ENCODE measurements at regions not wholly inside any gene's neighbourhood (a gene's known extent, or its start where the extent isn't known, plus 50 kb on each side); places are given as distances from the start of the nearest gene placed in this dataset.

DNA sequence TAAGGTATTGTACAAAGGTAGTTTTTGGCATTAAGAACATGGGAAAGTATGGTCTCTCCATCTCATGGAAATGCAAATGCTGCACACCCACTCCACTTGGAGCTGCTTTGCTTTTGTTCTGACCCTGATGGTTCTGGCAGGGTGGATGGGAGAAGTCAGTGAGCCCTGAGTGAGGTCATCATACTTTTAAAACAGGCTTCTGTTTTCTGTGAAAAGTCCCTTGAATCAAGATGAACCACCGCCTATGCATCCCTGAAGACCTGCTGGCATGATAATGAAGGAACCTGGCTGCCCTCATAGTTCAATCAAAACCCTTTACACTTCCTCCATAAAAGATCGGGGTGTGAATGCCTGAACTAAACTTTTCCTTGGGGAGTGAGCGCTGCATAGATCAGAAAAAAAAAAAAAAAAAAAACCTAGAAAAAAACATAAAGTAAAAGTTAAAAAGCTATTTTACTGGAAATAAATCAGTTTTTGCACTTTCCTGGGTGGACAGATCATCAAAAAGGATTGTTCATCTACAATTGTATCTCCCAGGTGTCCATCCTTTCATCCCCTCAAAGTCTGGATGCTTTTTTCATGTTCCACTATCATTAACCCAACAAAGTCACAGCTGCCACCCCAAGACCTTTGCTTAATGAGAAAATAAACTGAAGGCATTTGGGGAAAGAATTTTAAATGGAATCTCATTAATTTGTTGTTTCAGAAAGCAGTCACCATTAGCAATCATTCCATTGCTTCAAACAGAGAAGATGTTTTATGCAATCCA, 728.1 kb upstream of the DDX18 start:
- no peak for DNase-seq

- DNase-seq: no peak
These were observed 727.6 kb upstream of the DDX18 start for GRCh38 chr2:117086943-117087250.

DNA sequence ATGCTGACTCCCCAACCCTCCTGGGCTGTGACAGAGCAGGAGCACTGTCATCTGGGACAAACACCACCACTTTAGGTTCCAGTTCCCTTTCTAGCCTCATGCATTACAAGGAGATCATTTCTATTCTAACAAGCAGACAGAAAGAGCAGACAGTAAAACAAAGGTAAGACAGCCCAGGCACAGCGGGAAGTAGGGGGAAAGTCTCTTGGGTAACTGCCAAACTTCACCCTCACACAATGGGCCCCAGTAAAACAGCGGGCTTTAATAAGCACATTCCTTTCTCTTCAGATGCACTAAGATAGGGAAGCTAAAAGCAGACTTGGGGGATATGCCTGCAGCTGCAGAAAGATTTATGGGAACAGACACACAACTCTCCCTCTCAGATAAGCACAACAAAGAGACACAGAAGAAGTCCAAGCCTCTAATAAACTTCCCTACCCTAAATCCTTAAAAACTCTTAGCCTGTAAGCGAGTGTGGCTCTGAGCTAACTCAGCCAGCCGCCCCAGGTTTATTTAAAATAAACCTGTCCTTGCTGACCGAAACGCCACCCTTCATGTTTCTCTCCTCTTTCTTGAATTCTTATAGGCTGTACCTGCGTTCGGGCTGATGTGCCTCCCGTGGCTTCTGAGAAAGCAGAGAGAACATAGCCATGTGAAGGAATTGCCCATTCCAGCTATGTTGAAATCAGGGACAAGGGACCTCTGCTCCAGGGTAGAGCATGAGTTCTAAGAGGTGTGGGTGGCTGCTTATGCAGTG, 726.8 kb upstream of the DDX18 start:
- DNase-seq: no peak

DNA sequence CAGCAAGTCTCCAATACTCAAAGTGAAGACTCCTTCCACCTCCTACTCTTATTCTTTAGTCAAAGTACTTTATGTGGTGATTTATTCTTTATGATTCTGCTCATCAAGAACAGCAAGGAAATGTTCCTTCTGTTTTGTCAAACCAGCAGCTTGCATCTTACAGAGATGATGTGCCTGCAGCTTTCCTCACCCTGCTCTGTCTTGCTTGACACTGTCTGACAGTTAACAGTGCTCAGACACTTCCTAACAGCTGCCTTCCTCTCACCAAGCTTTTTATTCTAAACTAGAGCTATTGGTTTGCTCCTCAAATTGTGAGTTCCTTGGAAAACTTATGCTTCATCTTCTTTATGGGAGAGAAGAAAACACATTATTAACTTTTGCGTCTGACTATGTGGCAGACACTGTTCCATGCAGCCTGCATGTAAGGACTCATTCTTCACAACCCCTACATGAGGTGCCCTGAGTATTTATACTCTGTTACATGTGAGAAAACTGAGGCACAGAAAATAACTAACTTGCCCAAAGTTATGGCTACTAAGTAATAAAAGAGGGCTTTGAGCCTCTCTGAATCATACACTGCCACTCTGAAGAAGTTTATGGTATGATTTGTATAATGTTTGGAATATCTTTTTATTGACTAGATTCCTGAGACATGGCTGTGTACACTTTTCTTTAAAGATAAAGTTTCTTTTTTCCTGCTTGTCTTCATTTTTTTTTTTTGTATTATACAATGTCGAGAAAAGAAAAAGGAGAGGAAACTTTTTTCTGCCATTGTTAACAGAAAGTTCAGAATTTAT, 723.3 kb upstream of the DDX18 start:
- DNase-seq: no peak

DNA sequence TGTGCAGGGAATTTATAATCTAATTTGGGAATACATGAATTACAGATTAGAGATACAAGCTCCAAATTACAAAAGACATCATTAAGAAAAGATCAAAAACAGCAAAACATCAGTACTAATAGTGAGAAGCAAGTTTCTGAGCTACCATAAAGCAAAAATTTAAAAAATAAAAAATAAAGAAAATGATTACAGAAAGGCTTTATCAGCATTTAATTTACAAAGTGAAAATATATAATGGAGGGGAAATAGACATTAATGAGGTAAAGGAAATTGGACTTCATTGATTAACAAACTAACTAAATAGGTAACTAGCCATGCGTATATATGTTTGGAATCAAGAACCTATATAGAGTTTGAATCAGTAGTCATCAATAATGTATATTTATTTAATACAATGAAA, 712.9 kb upstream of the DDX18 start:
- DNase-seq: no peak

DNA sequence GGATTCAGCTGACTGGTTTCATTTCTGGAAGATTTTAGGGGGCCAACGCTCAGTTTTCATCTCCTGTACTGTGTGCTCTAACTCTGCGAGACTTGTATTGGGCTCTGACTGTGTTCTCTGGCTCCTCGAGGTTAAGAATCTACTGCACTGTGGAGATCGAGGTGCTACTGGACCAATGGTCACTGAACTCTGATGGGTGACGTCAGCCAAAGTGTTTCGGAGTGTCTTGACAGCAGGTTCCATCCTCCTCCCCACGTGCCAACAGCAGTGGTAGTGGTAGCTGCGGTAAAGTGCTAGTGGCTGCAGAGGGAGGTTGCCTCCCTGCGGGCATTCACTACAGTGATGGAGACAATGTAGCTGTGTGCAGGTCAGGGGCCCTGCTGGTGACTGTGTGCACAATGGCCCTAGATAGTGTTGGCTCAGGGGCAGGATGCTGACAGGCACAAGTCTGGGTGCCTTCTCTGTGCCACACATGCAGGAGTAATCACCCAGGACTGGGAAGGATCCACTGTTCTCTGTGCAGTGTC, 705.7 kb upstream of the DDX18 start:
- DNase-seq: no peak

DNA sequence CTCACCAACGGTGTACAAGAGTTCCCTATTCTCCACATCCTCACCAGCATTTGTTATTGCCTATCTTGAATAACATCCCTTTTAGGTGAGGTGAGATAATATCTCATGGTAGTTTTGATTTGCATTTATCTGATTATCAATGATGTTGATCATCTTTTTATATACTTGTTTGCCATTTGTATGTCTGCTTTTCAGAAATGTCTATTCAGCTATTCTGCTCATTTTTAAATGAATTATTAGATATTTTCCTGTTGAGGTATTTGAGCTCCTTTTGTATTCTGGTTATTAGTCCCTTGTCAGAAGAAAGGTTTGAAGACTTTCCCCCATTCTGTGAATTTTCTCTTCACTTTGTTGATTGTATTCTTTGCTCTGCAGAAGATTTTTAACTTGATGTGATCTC, 695.5 kb upstream of the DDX18 start:
- no peak for DNase-seq

DNA sequence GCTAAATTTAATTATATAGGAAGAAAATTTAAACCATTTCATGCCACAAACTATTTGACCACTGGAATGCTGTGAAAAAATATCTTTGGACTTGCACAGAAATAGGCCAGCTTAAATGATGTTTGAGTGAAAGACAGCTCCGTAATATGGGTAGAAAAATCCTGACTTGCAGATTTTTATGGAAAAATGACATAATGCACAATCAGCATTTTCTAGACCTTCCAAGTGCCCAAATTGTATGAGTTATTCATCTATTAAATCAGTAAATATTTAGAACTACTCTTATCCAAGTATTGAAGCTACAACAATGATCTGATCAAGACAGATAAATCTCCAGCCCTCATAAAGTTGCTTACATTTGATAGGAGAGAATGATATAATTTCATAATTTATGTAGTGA, 691.1 kb upstream of the DDX18 start:
- no peak for DNase-seq

- DNase-seq: no peak
These were observed 687.8 kb upstream of the DDX18 start for GRCh38 chr2:117126656-117127055.

DNA sequence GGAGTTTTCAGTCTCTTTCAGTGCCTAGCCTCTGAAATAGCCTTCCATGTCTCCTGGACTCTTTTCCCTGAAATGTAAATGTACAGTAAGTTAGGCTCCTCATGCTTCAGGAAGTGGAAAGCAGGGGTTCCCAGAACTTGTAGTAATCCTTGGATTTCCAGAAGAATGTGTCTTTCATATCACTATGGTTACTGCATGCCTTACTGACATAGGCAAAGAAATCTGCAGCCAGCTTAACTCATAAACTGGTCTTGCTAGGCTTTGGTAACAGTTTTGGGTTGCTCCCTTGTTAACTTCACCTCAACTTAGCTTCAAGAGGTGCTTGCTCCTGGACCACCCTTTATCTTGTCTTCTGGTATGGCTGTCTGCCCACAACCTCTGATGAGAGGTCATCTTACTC, 686.8 kb upstream of the DDX18 start:
- DNase-seq: no peak

DNA sequence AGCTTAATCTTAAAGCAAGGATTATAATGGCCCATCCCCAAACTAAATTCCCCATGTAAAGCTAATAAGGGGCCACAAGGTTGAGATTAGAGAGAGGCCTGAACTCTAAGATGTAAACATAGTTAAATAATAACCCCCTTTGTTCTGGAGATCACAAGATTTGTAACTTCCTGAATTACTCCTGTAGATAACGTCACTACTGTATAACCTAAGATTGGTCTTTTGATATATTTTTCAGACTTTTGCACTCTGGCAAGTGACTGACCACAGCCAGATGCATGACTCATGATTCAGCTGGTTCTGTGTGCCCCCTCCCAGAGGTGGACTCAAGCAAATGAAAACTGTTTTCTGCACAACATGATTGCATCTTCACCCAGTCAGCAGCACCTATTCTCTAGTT, 686.0 kb upstream of the DDX18 start:
- no peak for DNase-seq

DNA sequence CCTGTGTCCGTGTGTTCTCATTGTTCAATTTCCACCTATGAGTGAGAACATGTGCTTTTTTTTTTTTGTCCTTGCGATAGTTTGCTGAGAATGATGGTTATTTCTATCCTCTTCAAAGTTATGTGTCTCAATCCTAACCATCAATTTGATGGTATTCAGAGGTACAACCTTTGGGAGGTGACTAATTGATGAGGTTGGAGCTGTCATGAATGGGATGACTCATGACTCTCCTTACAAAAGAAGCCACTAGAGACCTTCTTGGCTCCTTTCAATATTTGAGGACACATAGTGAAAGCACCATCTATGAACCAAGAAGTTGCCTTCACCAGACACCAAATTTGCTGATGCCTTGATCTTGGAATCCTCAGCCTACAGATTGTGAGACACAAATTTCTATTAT, 677.1 kb upstream of the DDX18 start:
- DNase-seq: no peak

- DNase-seq: no peak
These were observed 645.3 kb upstream of the DDX18 start for GRCh38 chr2:117169036-117169765.

DNA sequence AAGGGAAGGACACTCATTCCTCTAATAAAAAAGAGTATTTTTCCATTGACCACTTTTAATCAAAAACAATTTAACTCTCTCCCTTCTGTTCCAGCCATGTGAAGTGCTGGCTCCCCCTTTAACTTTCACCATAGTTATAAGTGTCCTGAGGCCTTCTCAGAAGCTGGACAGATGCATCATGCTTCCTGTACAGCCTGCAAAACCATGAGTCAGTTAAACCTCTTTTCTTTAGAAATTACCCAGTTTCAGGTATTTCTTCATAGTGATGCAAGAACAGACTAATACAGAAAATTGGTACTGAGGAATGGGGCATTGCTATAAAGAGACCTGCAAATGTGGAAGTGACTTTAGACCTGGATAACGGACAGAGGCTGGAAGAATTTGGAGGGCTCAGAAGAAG, 643.6 kb upstream of the DDX18 start:
- no peak for DNase-seq

DNA sequence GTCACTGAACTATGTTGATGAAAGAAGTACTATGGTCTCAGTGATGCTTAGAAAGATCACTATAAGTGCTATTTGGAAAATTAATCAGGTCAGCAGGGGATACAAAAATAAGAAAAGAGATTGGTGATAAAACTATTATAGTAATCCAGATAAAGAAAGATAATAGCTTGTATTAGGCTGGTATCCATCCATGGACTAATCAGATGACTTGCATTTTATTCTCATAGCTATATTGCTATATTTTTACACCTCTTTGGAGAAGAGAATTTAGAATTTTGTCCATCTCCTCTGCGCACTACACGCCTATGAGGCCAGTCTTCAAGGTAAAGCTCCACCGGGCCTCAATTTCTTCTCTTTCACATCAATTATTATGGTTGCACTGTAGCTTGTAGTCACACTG, 635.1 kb upstream of the DDX18 start:
- no peak for DNase-seq

DNA sequence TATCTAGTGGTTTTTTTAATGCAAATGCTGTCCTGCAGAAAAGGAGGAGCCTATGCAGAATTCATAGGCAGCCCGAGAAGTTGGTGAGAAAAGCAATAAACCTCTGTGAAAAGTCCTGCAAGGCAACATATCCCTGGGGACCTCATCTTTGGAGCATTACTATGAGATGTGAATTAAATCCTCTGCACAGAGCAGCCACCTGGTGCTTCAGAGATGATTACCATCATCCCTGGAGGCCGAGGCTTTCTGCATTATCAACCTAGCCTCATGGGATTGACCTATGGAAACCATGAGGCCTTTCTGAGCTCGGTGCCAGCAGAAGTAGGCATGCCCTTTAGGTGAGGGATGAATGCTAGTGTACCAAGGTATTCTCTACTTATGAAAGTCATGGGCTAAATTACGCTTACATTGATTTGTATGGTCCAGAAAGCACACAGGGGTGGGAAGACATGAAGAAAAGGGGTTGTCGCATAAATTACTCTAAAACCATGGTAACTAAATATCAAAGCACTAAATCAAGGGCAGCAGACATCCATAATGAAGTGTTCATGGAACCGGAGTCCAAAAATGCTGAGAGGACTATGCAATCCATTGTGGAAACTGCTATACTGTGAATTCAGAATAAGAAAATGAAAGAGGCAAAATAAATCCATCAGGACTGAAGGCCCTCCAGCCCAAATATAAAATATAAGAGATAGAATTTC, 623.5 kb upstream of the DDX18 start:
- peak; percentile 27 for DNase-seq

- DNase-seq: no peak
These were observed 619.1 kb upstream of the DDX18 start for GRCh38 chr2:117195381-117195780.

- DNase-seq: no peak
These were observed 615.0 kb upstream of the DDX18 start for GRCh38 chr2:117199511-117199910.

- DNase-seq: no peak
These were observed 601.9 kb upstream of the DDX18 start for GRCh38 chr2:117212562-117212961.

DNA sequence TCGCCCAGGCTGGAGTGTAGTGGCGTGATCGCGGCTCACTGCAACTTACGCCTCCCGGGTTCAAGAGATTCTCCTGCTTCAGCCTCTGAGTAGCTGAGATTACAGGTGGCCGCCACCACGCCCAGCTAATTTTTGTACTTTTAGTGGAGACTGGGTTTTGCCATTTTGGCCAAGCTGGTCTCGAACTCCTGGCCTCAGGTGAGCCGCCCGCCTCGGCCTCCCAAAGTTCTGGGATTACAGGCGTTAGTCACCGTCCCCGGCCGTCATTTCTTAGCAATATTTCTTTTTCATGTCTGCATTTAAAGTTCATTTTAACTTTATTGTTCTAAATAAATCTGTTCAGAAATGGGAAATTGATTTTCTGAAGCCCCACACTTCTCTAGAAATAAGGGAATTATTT, 597.3 kb upstream of the DDX18 start:
- no peak for DNase-seq

DNA sequence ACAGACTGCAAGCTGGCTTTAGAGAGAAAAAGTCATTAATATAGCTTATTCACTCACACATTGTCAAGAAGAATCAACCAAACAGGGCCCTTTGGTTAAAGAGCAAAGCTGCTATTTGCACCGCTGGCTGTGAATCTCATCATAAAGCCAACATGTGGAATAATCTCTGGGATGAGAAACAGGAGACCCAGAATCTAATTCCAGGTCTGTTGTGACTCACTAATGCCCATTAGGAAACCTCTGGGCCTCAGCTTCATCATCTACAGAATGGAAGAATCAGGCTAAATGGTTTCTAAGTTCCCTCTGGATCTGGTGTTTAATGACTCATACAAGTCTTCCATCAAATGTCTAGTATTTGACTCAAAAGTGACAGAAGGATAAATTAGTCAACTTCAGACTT, 591.7 kb upstream of the DDX18 start:
- no peak for DNase-seq

DNA sequence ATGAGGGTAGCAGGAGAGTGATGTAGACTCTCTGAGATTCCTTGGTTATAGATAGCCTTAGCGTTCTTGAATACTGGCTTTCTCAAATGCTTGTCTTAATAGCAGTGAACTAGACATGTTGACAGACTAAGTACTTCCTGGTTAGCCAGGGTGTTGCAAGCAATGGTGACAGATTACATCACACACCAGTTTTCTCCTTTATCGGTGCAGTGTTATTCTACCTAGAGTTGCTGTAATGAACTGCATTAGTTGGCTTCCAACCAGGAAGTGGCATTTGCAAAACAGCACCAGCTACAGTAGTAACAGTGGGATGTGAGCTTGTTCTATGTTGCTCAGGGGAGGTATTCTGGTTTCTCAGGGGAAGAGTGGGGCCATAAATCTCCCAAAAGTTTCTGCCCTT, 582.2 kb upstream of the DDX18 start:
- no peak for DNase-seq

Data from NCI-H524 treated with DMSO at 0.1 percent for 48 hours (cell line).